HG02884 (cell line): ENCODE measurements at regions not wholly inside any gene's neighbourhood (a gene's known extent, or its start where the extent isn't known, plus 50 kb on each side); places are given as distances from the start of the nearest gene placed in this dataset.

ENCODE experiments used
- ATAC-seq: cut with Tn5 transposase; IDR thresholded peaks from one replicate; pipeline ENCODE4 v1.9.1; 2021; ENCODE audit warnings: mild to moderate bottlenecking, moderate library complexity; ENCODE audit not compliant: unreplicated experiment

- no peak for ATAC-seq
These were observed 1638.3 kb upstream of the ZEB2 start for GRCh38 chr2:146158072-146158674.

- ATAC-seq, result no peak
These were observed 1627.6 kb upstream of the ZEB2 start for GRCh38 chr2:146147448-146148012.

GRCh38 chr2:146143971-146144370 lies 1624.1 kb upstream of the ZEB2 start:
- no peak for ATAC-seq

- no peak for ATAC-seq
These were observed 1618.9 kb upstream of the ZEB2 start for GRCh38 chr2:146138820-146139219.

GRCh38 chr2:146135245-146135644 lies 1615.3 kb upstream of the ZEB2 start:
- no peak for ATAC-seq

- no peak for ATAC-seq
These were observed 1611.9 kb upstream of the ZEB2 start for GRCh38 chr2:146131785-146132184.

- ATAC-seq, result no peak
These were observed 1611.1 kb upstream of the ZEB2 start for GRCh38 chr2:146131048-146131447.

GRCh38 chr2:146130290-146130689 lies 1610.4 kb upstream of the ZEB2 start:
- no peak for ATAC-seq

- no peak for ATAC-seq
These were observed 1609.3 kb upstream of the ZEB2 start for GRCh38 chr2:146129231-146129630.

- no peak for ATAC-seq
These were observed 1608.3 kb upstream of the ZEB2 start for GRCh38 chr2:146128216-146128615.

- no peak for ATAC-seq
These were observed 1605.6 kb upstream of the ZEB2 start for GRCh38 chr2:146125551-146125950.

- ATAC-seq, result no peak
These were observed 1604.8 kb upstream of the ZEB2 start for GRCh38 chr2:146124741-146125140.

- ATAC-seq, result no peak
These were observed 1603.8 kb upstream of the ZEB2 start for GRCh38 chr2:146123714-146124113.

GRCh38 chr2:146123256-146123655 lies 1603.3 kb upstream of the ZEB2 start:
- no peak for ATAC-seq

GRCh38 chr2:146119586-146119985 lies 1599.7 kb upstream of the ZEB2 start:
- no peak for ATAC-seq

GRCh38 chr2:146108993-146109392 lies 1589.1 kb upstream of the ZEB2 start:
- no peak for ATAC-seq

- no peak for ATAC-seq
These were observed 1574.3 kb upstream of the ZEB2 start for GRCh38 chr2:146094185-146094584.

GRCh38 chr2:146081459-146081858 lies 1561.5 kb upstream of the ZEB2 start:
- no peak for ATAC-seq

GRCh38 chr2:146080925-146081324 lies 1561.0 kb upstream of the ZEB2 start:
- ATAC-seq, result no peak

GRCh38 chr2:146079216-146079615 lies 1559.3 kb upstream of the ZEB2 start:
- no peak for ATAC-seq

- no peak for ATAC-seq
These were observed 1557.2 kb upstream of the ZEB2 start for GRCh38 chr2:146077156-146077555.

- no peak for ATAC-seq
These were observed 1548.1 kb upstream of the ZEB2 start for GRCh38 chr2:146068051-146068450.

- no peak for ATAC-seq
These were observed 1528.2 kb upstream of the ZEB2 start for GRCh38 chr2:146048141-146048540.
